ENCODE measurements at regions not wholly inside any gene's neighbourhood (a gene's known extent, or its start where the extent isn't known, plus 50 kb on each side); places are given as distances from the start of the nearest gene placed in this dataset.

DNA sequence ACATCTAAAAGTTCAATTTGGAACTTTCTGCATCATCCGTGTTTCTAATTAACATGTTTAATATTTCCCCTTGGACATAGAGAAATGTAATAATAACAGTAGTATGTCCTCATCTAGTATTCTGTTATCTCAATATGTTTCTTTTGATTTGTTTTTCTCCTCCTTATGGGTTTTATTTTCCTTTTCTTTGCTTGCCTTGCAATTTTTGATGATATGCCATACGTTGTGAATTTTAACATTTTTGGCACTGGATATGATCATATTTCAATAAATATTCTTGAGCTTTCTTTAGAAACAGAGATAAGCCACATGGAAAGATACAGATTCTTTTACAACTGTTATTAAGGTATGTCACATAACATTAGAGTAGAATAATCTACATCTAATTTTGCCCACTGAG, 1316.2 kb downstream of the CDH8 start:
- TF ChIP-seq, protein P1, sequence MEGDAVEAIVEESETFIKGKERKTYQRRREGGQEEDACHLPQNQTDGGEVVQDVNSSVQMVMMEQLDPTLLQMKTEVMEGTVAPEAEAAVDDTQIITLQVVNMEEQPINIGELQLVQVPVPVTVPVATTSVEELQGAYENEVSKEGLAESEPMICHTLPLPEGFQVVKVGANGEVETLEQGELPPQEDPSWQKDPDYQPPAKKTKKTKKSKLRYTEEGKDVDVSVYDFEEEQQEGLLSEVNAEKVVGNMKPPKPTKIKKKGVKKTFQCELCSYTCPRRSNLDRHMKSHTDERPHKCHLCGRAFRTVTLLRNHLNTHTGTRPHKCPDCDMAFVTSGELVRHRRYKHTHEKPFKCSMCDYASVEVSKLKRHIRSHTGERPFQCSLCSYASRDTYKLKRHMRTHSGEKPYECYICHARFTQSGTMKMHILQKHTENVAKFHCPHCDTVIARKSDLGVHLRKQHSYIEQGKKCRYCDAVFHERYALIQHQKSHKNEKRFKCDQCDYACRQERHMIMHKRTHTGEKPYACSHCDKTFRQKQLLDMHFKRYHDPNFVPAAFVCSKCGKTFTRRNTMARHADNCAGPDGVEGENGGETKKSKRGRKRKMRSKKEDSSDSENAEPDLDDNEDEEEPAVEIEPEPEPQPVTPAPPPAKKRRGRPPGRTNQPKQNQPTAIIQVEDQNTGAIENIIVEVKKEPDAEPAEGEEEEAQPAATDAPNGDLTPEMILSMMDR (IDR thresholded peaks at IDR 0.05; ENCODE audit: unreplicated experiment in 3 of 3) = no peak
- no peaks in the 10 kb centered on the region for H3K4me1 Mint-ChIP-seq
- H3K9me3 Mint-ChIP-seq = peaks cover 15% of the 10 kb centered on the region
- H3K4me3 Mint-ChIP-seq = no peak overlapping the region
- H3K27ac Mint-ChIP-seq = no peak overlapping the region
- no peaks in the 10 kb centered on the region for H3K36me3 Mint-ChIP-seq (ENCODE audit: low read depth)
- H3K27me3 Mint-ChIP-seq (ENCODE audit: low read depth) = no peaks in the 10 kb centered on the region

DNA sequence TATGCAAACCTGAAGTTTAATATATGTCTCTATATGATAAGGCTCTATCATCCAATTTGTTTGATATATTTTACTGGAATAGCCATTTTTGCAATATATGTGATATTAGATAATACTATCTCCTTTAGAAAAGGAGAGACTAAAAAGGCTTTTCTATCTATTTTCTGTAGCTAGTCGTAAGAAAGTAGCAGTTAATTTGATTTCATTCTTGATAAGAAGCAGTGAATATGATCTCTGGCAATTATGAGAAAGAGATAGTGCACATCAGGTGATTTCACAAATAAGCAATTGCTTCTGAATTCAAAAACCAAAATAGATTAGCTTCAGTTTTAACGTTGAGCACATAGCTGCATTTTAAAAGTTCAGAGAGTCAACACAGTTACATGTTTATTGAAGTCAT, 1318.4 kb downstream of the CDH8 start:
- TF ChIP-seq, protein P1 (IDR thresholded peaks at IDR 0.05; ENCODE audit: unreplicated experiment in 3 of 3) = no peak
- no peak overlapping the region for H3K27ac Mint-ChIP-seq
- H3K36me3 Mint-ChIP-seq (ENCODE audit: low read depth) = no peaks in the 10 kb centered on the region
- no peaks in the 10 kb centered on the region for H3K4me1 Mint-ChIP-seq
- H3K9me3 Mint-ChIP-seq = peaks cover 15% of the 10 kb centered on the region
- no peaks in the 10 kb centered on the region for H3K27me3 Mint-ChIP-seq (ENCODE audit: low read depth)
- H3K4me3 Mint-ChIP-seq = no peak overlapping the region

DNA sequence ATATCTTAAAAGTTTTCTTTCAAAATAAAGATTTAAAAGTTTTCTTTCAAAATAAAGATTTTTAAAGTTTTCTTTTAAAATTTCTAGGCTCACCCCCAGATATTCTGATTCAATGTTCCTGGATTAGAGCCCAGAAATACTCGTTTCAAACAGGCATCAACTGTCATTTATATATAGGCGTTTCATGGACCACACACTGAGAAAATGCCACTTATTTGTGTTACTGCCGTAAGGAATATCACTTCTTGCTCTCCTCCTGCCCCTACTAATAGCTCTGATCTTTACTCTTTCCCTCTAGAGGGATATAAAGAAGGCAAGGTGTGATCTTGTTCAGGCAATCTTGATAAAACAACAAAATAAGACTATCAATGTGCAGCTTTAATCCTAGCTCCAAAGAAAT, 1324.1 kb downstream of the CDH8 start:
- Mint-ChIP-seq H3K9me3 (no peaks in the 10 kb centered on the region), H3K4me3 (no peak overlapping the region), H3K27me3 (ENCODE audit: low read depth) (no peaks in the 10 kb centered on the region), H3K27ac (no peak overlapping the region), H3K4me1 (no peaks in the 10 kb centered on the region), H3K36me3 (ENCODE audit: low read depth) (no peaks in the 10 kb centered on the region)
- TF ChIP-seq, protein P1 (IDR thresholded peaks at IDR 0.05; ENCODE audit: unreplicated experiment in 3 of 3) = no peak

DNA sequence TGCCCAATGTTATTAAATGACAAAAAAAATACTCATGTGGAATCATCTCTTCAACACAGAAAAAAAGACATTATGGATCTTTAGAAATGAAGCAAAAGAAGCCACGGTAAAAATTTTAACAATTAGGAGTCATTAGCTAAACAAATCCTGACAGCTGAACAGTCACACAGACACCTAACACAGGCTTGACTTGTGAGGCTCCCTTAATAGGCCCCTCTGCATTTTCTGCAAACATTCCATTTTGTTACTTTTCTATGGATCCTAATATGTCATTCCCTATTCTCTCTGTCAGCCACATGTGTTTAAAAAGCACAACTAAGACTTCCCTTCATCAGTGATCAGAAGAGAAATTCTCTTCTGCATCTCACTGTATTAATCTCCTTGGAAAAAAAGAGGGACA, 1331.5 kb downstream of the CDH8 start:
- TF ChIP-seq, protein P1 (IDR thresholded peaks at IDR 0.05; ENCODE audit: unreplicated experiment in 3 of 3) = no peak
- no peaks in the 10 kb centered on the region for H3K4me1 Mint-ChIP-seq
- no peaks in the 10 kb centered on the region for H3K27me3 Mint-ChIP-seq (ENCODE audit: low read depth)
- no peak overlapping the region for H3K27ac Mint-ChIP-seq
- H3K4me3 Mint-ChIP-seq = no peak overlapping the region
- H3K36me3 Mint-ChIP-seq (ENCODE audit: low read depth) = no peaks in the 10 kb centered on the region
- no peaks in the 10 kb centered on the region for H3K9me3 Mint-ChIP-seq

DNA sequence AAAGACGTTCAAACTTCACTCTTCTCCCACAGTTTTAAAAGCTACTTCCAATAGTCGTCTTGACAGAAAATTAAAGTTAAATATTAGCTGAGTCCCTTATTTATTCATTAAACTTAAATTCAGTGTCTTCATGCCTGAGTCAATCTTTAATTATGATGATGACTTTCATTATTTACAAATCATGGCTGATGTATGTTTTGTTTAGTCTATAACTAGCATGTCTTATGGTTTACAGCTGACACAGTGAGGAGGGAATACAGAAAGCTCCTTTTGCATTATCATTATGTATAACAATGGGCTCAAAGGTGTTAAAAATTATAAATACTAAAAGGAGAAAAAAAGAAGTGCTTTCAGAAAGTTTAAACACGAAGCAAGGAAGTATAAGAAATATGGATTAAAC, 1333.1 kb downstream of the CDH8 start:
- H3K4me3 Mint-ChIP-seq = peak overlapping the region in 1 of 3 experiments; percentile 15
- no peaks in the 10 kb centered on the region for H3K27me3 Mint-ChIP-seq (ENCODE audit: low read depth)
- peak overlapping the region; percentile 80 to 91 (median 86) for H3K27ac Mint-ChIP-seq
- TF ChIP-seq, protein P1 (IDR thresholded peaks at IDR 0.05; ENCODE audit: unreplicated experiment in 3 of 3) = no peak
- no peaks in the 10 kb centered on the region for H3K36me3 Mint-ChIP-seq (ENCODE audit: low read depth)
- H3K9me3 Mint-ChIP-seq = no peaks in the 10 kb centered on the region
- no peaks in the 10 kb centered on the region for H3K4me1 Mint-ChIP-seq

DNA sequence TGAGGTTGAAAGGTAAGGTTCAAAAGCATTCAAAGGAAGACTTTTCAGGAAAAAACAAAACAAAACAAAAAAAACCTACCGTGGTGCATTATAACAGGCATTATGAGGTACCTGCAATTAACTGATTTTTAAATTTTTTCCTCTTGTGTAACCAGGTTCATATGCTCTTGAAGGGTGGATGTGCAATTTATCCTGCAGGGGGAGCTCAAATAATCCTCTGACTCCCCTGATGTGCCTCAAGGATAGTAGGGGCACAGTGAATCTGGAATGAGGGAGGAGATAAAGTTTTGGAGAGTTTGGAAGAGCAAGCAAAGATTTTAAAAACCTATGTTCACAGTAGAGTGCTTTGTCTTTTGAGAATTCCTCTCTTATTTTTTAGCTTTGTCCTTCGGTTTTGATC, 1349.4 kb downstream of the CDH8 start:
- no peaks in the 10 kb centered on the region for H3K4me1 Mint-ChIP-seq
- peaks cover 5% of the 10 kb centered on the region for H3K9me3 Mint-ChIP-seq
- TF ChIP-seq, protein P1 (IDR thresholded peaks at IDR 0.05; ENCODE audit: unreplicated experiment in 3 of 3) = no peak
- H3K27me3 Mint-ChIP-seq (ENCODE audit: low read depth) = no peaks in the 10 kb centered on the region
- no peaks in the 10 kb centered on the region for H3K36me3 Mint-ChIP-seq (ENCODE audit: low read depth)
- H3K4me3 Mint-ChIP-seq = no peak overlapping the region
- no peak overlapping the region for H3K27ac Mint-ChIP-seq

Measured in nephron (organoid).